DND-41 (cell line): ENCODE measurements at regions not wholly inside any gene's neighbourhood (a gene's known extent, or its start where the extent isn't known, plus 50 kb on each side); places are given as distances from the start of the nearest gene placed in this dataset.

Experiments used
- EZH2 ChIP-seq: IDR thresholded peaks from 3 replicates; pipeline ENCODE4 v1.6.1; 2012; ENCODE audit warnings: borderline replicate concordance, low read depth, mild to moderate bottlenecking, moderate library complexity, low read length, inconsistent platforms; ENCODE audit not compliant: severe bottlenecking
- TF ChIP-seq, protein P1 (sequence below): IDR thresholded peaks from 2 replicates; pipeline ENCODE4 v1.5.1; 2012; ENCODE audit warnings: borderline replicate concordance, low read length, moderate library complexity, mild to moderate bottlenecking; ENCODE audit not compliant: poor library complexity, severe bottlenecking; ENCODE audit errors: extremely low read depth

- TF ChIP-seq, protein P1, sequence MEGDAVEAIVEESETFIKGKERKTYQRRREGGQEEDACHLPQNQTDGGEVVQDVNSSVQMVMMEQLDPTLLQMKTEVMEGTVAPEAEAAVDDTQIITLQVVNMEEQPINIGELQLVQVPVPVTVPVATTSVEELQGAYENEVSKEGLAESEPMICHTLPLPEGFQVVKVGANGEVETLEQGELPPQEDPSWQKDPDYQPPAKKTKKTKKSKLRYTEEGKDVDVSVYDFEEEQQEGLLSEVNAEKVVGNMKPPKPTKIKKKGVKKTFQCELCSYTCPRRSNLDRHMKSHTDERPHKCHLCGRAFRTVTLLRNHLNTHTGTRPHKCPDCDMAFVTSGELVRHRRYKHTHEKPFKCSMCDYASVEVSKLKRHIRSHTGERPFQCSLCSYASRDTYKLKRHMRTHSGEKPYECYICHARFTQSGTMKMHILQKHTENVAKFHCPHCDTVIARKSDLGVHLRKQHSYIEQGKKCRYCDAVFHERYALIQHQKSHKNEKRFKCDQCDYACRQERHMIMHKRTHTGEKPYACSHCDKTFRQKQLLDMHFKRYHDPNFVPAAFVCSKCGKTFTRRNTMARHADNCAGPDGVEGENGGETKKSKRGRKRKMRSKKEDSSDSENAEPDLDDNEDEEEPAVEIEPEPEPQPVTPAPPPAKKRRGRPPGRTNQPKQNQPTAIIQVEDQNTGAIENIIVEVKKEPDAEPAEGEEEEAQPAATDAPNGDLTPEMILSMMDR, result no peak
- TF ChIP-seq EZH2, result no peak
Observed at GRCh38 chr5:93018461-93018860, 562.6 kb downstream of the NR2F1-AS1 start.
